GM06990 (cell line): ENCODE measurements at regions not wholly inside any gene's neighbourhood (a gene's known extent, or its start where the extent isn't known, plus 50 kb on each side); places are given as distances from the start of the nearest gene placed in this dataset.

Experiments
- DNase-seq: peaks from one replicate; pipeline ENCODE4 v3.0.0-alpha.2; 2011; ENCODE audit not compliant: insufficient read length; ENCODE audit errors: extremely low read depth
- H3K27me3 ChIP-seq: replicated peaks from 2 replicates; pipeline ENCODE4 v1.6.0; 2011; ENCODE audit warnings: low read length; ENCODE audit not compliant: control insufficient read depth, insufficient read depth
- H3K36me3 ChIP-seq: 2 replicates; pipeline ENCODE4 v1.5.1; 2011; ENCODE audit warnings: low read length; ENCODE audit not compliant: control insufficient read depth, insufficient read depth
- H3K4me3 ChIP-seq: replicated peaks from 2 replicates; pipeline ENCODE4 v1.5.1; 2011; ENCODE audit warnings: low read depth, mild to moderate bottlenecking, control low read depth, low read length
- CTCF ChIP-seq: IDR thresholded peaks from 2 replicates; pipeline ENCODE4 v1.5.1; 2011; ENCODE audit warnings: low read length, control low read depth, mild to moderate bottlenecking, inconsistent platforms; ENCODE audit not compliant: insufficient read depth, poor library complexity, severe bottlenecking

GRCh38 chr2:145743011-145743410, 1223.1 kb upstream of the ZEB2 start:
- no peak for DNase-seq
- no peak overlapping the region for H3K4me3 ChIP-seq

GRCh38 chr2:145741636-145742035, 1221.7 kb upstream of the ZEB2 start:
- Histone ChIP-seq H3K36me3 (no peaks in the 10 kb centered on the region), H3K27me3 (no peaks in the 10 kb centered on the region), H3K4me3 (no peak overlapping the region)
- DNase-seq = no peak
- TF ChIP-seq CTCF = no peak

More at GRCh38 chr2:145743011-145743410, 1223.1 kb upstream of the ZEB2 start:
- TF ChIP-seq CTCF = no peak
- H3K36me3 ChIP-seq = no peaks in the 10 kb centered on the region
- H3K27me3 ChIP-seq = no peaks in the 10 kb centered on the region

- Histone ChIP-seq H3K36me3 (no peaks in the 10 kb centered on the region), H3K27me3 (no peaks in the 10 kb centered on the region), H3K4me3 (no peak overlapping the region)
- no peak for TF ChIP-seq CTCF
- DNase-seq = no peak
Observed at GRCh38 chr2:145741181-145741580, 1221.3 kb upstream of the ZEB2 start.

GRCh38 chr2:145740302-145740701, 1220.4 kb upstream of the ZEB2 start:
- Histone ChIP-seq H3K27me3 (no peaks in the 10 kb centered on the region), H3K4me3 (no peak overlapping the region), H3K36me3 (no peaks in the 10 kb centered on the region)
- no peak for DNase-seq
- no peak for TF ChIP-seq CTCF

- no peak for TF ChIP-seq CTCF
- Histone ChIP-seq H3K4me3 (no peak overlapping the region), H3K36me3 (no peaks in the 10 kb centered on the region), H3K27me3 (no peaks in the 10 kb centered on the region)
- peak; percentile 29 for DNase-seq
Observed at GRCh38 chr2:145739681-145740080, 1219.8 kb upstream of the ZEB2 start.

DNA sequence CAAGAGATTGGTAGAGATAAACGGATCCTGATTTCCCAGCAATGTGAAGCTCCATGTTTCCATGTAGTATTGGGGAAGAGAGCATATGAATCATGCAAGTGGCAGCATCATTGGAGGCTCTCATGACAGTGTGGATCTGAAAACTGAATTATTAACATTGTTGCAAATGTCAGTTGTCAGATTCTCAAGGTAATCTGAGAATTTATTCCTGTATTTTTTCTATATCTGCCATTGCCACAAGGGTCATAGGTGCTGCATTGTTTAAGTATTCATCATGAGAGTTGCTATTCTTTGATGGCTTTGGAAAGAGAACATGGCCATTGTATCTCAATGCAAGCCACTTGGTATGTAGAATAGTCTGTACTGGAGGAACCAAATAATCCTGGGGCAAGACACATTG, 1217.0 kb upstream of the ZEB2 start:
- TF ChIP-seq CTCF = no peak
- no peak overlapping the region for H3K4me3 ChIP-seq
- no peak for DNase-seq
- no peaks in the 10 kb centered on the region for H3K27me3 ChIP-seq
- H3K36me3 ChIP-seq = no peaks in the 10 kb centered on the region
